ENCODE measurements at regions not wholly inside any gene's neighbourhood (a gene's known extent, or its start where the extent isn't known, plus 50 kb on each side); places are given as distances from the start of the nearest gene placed in this dataset.

- Histone ChIP-seq H3K9me2 (ENCODE audit: low read depth, low read length) (no peaks in the 10 kb centered on the region), H3K36me3 (ENCODE audit: insufficient read depth, low read length) (no peaks in the 10 kb centered on the region), H3K79me2 (ENCODE audit: insufficient read depth, low read length) (no peaks in the 10 kb centered on the region), H3K9ac (ENCODE audit: low read length) (no peak overlapping the region), H3K4me2 (ENCODE audit: low read length) (no peak overlapping the region), H3K9me3 (ENCODE audit: low read length) (no peaks in the 10 kb centered on the region), H4K20me1 (ENCODE audit: insufficient read depth, low read length) (no peaks in the 10 kb centered on the region), H3K27ac (ENCODE audit: low read depth, low read length, poor library complexity, severe bottlenecking) (no peak overlapping the region), H2AFZ (ENCODE audit: low read length) (no peak overlapping the region), H3K4me1 (ENCODE audit: insufficient read depth, low read length, severe bottlenecking) (no peaks in the 10 kb centered on the region), H3K4me3 (ENCODE audit: low read depth, low read length, poor library complexity, severe bottlenecking) (no peak overlapping the region), H3F3A (ENCODE audit: insufficient read depth, low read length) (no peaks in the 10 kb centered on the region), H3K27me3 (ENCODE audit: insufficient read depth, low read length) (no peaks in the 10 kb centered on the region)
- TF ChIP-seq CTCF (IDR thresholded peaks at IDR 0.05; ENCODE audit: low read length) (no peak), EZH2 (IDR thresholded peaks at IDR 0.05; ENCODE audit: borderline replicate concordance, low read length) (no peak)
These were observed 1918.2 kb upstream of the PIK3C3 start for GRCh38 chr18:40036861-40037260.

GRCh38 chr18:40035966-40036365 lies 1919.1 kb upstream of the PIK3C3 start:
- H3K36me3 ChIP-seq (ENCODE audit: insufficient read depth, low read length), result no peaks in the 10 kb centered on the region
- no peaks in the 10 kb centered on the region for H3K79me2 ChIP-seq (ENCODE audit: insufficient read depth, low read length)
- no peak overlapping the region for H3K4me2 ChIP-seq (ENCODE audit: low read length)
- H3K4me1 ChIP-seq (ENCODE audit: insufficient read depth, low read length, severe bottlenecking), result no peaks in the 10 kb centered on the region
- no peaks in the 10 kb centered on the region for H3K9me2 ChIP-seq (ENCODE audit: low read depth, low read length)
- H3K27me3 ChIP-seq (ENCODE audit: insufficient read depth, low read length), result no peaks in the 10 kb centered on the region
- TF ChIP-seq CTCF (IDR thresholded peaks at IDR 0.05; ENCODE audit: low read length) (no peak), EZH2 (IDR thresholded peaks at IDR 0.05; ENCODE audit: borderline replicate concordance, low read length) (no peak)
- H3K9ac ChIP-seq (ENCODE audit: low read length), result no peak overlapping the region
- H3F3A ChIP-seq (ENCODE audit: insufficient read depth, low read length), result no peaks in the 10 kb centered on the region
- no peak overlapping the region for H3K27ac ChIP-seq (ENCODE audit: low read depth, low read length, poor library complexity, severe bottlenecking)
- H3K9me3 ChIP-seq (ENCODE audit: low read length), result no peaks in the 10 kb centered on the region
- H2AFZ ChIP-seq (ENCODE audit: low read length), result no peak overlapping the region
- no peak overlapping the region for H3K4me3 ChIP-seq (ENCODE audit: low read depth, low read length, poor library complexity, severe bottlenecking)
- no peaks in the 10 kb centered on the region for H4K20me1 ChIP-seq (ENCODE audit: insufficient read depth, low read length)

GRCh38 chr18:40032076-40032475 lies 1923.0 kb upstream of the PIK3C3 start:
- Histone ChIP-seq H3K27ac (ENCODE audit: low read depth, low read length, poor library complexity, severe bottlenecking) (no peak overlapping the region), H3K4me2 (ENCODE audit: low read length) (no peak overlapping the region), H3K9me2 (ENCODE audit: low read depth, low read length) (no peaks in the 10 kb centered on the region), H3K4me3 (ENCODE audit: low read depth, low read length, poor library complexity, severe bottlenecking) (no peak overlapping the region), H3K27me3 (ENCODE audit: insufficient read depth, low read length) (no peaks in the 10 kb centered on the region), H3K4me1 (ENCODE audit: insufficient read depth, low read length, severe bottlenecking) (no peaks in the 10 kb centered on the region), H2AFZ (ENCODE audit: low read length) (no peak overlapping the region), H3F3A (ENCODE audit: insufficient read depth, low read length) (no peaks in the 10 kb centered on the region), H3K36me3 (ENCODE audit: insufficient read depth, low read length) (no peaks in the 10 kb centered on the region), H4K20me1 (ENCODE audit: insufficient read depth, low read length) (no peaks in the 10 kb centered on the region), H3K9ac (ENCODE audit: low read length) (no peak overlapping the region), H3K79me2 (ENCODE audit: insufficient read depth, low read length) (no peaks in the 10 kb centered on the region), H3K9me3 (ENCODE audit: low read length) (no peaks in the 10 kb centered on the region)
- no peak for TF ChIP-seq EZH2 (IDR thresholded peaks at IDR 0.05; ENCODE audit: borderline replicate concordance, low read length)
- TF ChIP-seq CTCF (IDR thresholded peaks at IDR 0.05; ENCODE audit: low read length), result no peak
